HG03432 (cell line): ENCODE measurements at regions not wholly inside any gene's neighbourhood (a gene's known extent, or its start where the extent isn't known, plus 50 kb on each side); places are given as distances from the start of the nearest gene placed in this dataset.

Experiments used
- ATAC-seq: cut with Tn5 transposase; IDR thresholded peaks from one replicate; pipeline ENCODE4 v1.9.1; 2021; ENCODE audit warnings: mild to moderate bottlenecking, moderate library complexity; ENCODE audit not compliant: unreplicated experiment

- ATAC-seq, result no peak
These were observed 51.4 kb upstream of the ITM2B start for GRCh38 chr13:48181482-48182145.

- no peak for ATAC-seq
These were observed 54.9 kb upstream of the ITM2B start for GRCh38 chr13:48178126-48178525.

GRCh38 chr13:48176781-48177180 is 56.2 kb upstream of the ITM2B start:
- ATAC-seq, result no peak

- ATAC-seq, result peak; percentile 84
These were observed 57.8 kb upstream of the ITM2B start for GRCh38 chr13:48175185-48175584.

GRCh38 chr13:48167866-48168265 is 65.1 kb upstream of the ITM2B start:
- no peak for ATAC-seq

GRCh38 chr13:48165727-48166126 is 67.3 kb upstream of the ITM2B start:
- no peak for ATAC-seq

- no peak for ATAC-seq
These were observed 67.9 kb upstream of the ITM2B start for GRCh38 chr13:48165063-48165462.

GRCh38 chr13:48163061-48163460 is 68.2 kb upstream of the MED4 start:
- ATAC-seq, result no peak

- no peak for ATAC-seq
These were observed 67.3 kb upstream of the MED4 start for GRCh38 chr13:48162217-48162616.

- ATAC-seq, result no peak
These were observed 66.8 kb upstream of the MED4 start for GRCh38 chr13:48161530-48162179.

- no peak for ATAC-seq
These were observed 65.8 kb upstream of the MED4 start for GRCh38 chr13:48160606-48161278.

GRCh38 chr13:48159826-48160225 is 64.9 kb upstream of the MED4 start:
- ATAC-seq, result no peak

- ATAC-seq, result no peak
These were observed 64.5 kb upstream of the MED4 start for GRCh38 chr13:48159401-48159800.

- no peak for ATAC-seq
These were observed 64.0 kb upstream of the MED4 start for GRCh38 chr13:48158915-48159314.

GRCh38 chr13:48158290-48158689 is 63.4 kb upstream of the MED4 start:
- peak; percentile 69 for ATAC-seq

- ATAC-seq, result no peak
These were observed 61.6 kb upstream of the MED4 start for GRCh38 chr13:48156466-48156865.

- peak; percentile 56 for ATAC-seq
These were observed 60.9 kb upstream of the MED4 start for GRCh38 chr13:48155848-48156247.

GRCh38 chr13:48154671-48155070 is 59.8 kb upstream of the MED4 start:
- no peak for ATAC-seq

GRCh38 chr13:48153186-48153585 is 58.3 kb upstream of the MED4 start:
- no peak for ATAC-seq

- peak; percentile 44 for ATAC-seq
These were observed 56.7 kb upstream of the MED4 start for GRCh38 chr13:48151363-48152161.

- no peak for ATAC-seq
These were observed 53.5 kb upstream of the MED4 start for GRCh38 chr13:48148454-48148853.
